T-helper 17 cell (primary cell): ENCODE measurements at regions not wholly inside any gene's neighbourhood (a gene's known extent, or its start where the extent isn't known, plus 50 kb on each side); places are given as distances from the start of the nearest gene placed in this dataset.
A peak's percentile ranks its signal among the peaks of the same experiment; 100 is the strongest.

Source experiments
- ATAC-seq: fragments of 150-1000 bp; cut with Tn5 transposase; 2 replicates; pipeline ENCODE4 v1.10.0; 2021; ENCODE audit warnings: mild to moderate bottlenecking, moderate library complexity
- DNase-seq, 3 donors: peaks; one replicate each; pipeline versions ENCODE4 v3.0.0 to v3.0.0-alpha.2; 2020 to 2021
- H3K9me3 ChIP-seq: one replicate; pipeline ENCODE4 v1.7.0; 2013; ENCODE audit warnings: low read length, mild to moderate bottlenecking; ENCODE audit not compliant: control insufficient read depth, poor library complexity, severe bottlenecking
- H3K27ac Mint-ChIP-seq: one replicate; pipeline ENCODE4 v1.8.0; 2022; ENCODE audit warnings: mild to moderate bottlenecking, moderate library complexity, mixed read lengths
- H3K27me3 Mint-ChIP-seq: one replicate; pipeline ENCODE4 v1.8.0; 2022; ENCODE audit warnings: mixed read lengths
- H3K36me3 Mint-ChIP-seq: one replicate; pipeline ENCODE4 v1.8.0; 2022; ENCODE audit warnings: low read depth, mixed read lengths
- H3K4me1 Mint-ChIP-seq: one replicate; pipeline ENCODE4 v1.8.0; 2022; ENCODE audit warnings: mild to moderate bottlenecking, mixed read lengths
- H3K4me3 Mint-ChIP-seq: one replicate; pipeline ENCODE4 v1.8.0; 2022; ENCODE audit warnings: mild to moderate bottlenecking, moderate library complexity, mixed read lengths

- Mint-ChIP-seq H3K36me3 (no peaks in the 10 kb centered on the region), H3K27me3 (no peaks in the 10 kb centered on the region), H3K27ac (no peak overlapping the region), H3K4me3 (no peak overlapping the region), H3K4me1 (peaks cover 7% of the 10 kb centered on the region)
- no peaks in the 10 kb centered on the region for H3K9me3 ChIP-seq
- ATAC-seq (no peak), DNase-seq (no peak)
Measured at GRCh38 chr1:234997896-234998741, 130.5 kb downstream of the TOMM20 start.

GRCh38 chr1:234997201-234997895, 131.3 kb downstream of the TOMM20 start:
- Mint-ChIP-seq H3K4me3 (no peak overlapping the region), H3K27me3 (no peaks in the 10 kb centered on the region), H3K4me1 (peaks cover 8% of the 10 kb centered on the region), H3K36me3 (no peaks in the 10 kb centered on the region), H3K27ac (no peak overlapping the region)
- DNase-seq, result no peak
- ATAC-seq, result no peak
- no peaks in the 10 kb centered on the region for H3K9me3 ChIP-seq

GRCh38 chr1:234996245-234996757, 132.3 kb downstream of the TOMM20 start:
- H3K36me3 Mint-ChIP-seq, result no peaks in the 10 kb centered on the region
- no peak overlapping the region for H3K4me3 Mint-ChIP-seq
- H3K27ac Mint-ChIP-seq, result no peak overlapping the region
- peaks cover 8% of the 10 kb centered on the region for H3K4me1 Mint-ChIP-seq
- H3K27me3 Mint-ChIP-seq, result no peaks in the 10 kb centered on the region
- no peak for DNase-seq
- H3K9me3 ChIP-seq, result no peaks in the 10 kb centered on the region
- no peak for ATAC-seq

- DNase-seq (no peak), ATAC-seq (no peak)
- no peaks in the 10 kb centered on the region for H3K9me3 ChIP-seq
- peak overlapping the region; percentile 37 for H3K27ac Mint-ChIP-seq
- no peaks in the 10 kb centered on the region for H3K36me3 Mint-ChIP-seq
- H3K4me1 Mint-ChIP-seq, result peaks cover 8% of the 10 kb centered on the region
- no peaks in the 10 kb centered on the region for H3K27me3 Mint-ChIP-seq
- no peak overlapping the region for H3K4me3 Mint-ChIP-seq
Measured at GRCh38 chr1:234994436-234995295, 134.0 kb downstream of the TOMM20 start.

GRCh38 chr1:234992065-234992464, 136.6 kb downstream of the TOMM20 start:
- no peak for DNase-seq
- H3K36me3 Mint-ChIP-seq, result no peaks in the 10 kb centered on the region
- H3K4me1 Mint-ChIP-seq, result peaks cover 17% of the 10 kb centered on the region
- H3K27ac Mint-ChIP-seq, result peak overlapping the region; percentile 19
- H3K4me3 Mint-ChIP-seq, result no peak overlapping the region
- no peak for ATAC-seq
- H3K27me3 Mint-ChIP-seq, result no peaks in the 10 kb centered on the region
- H3K9me3 ChIP-seq, result no peaks in the 10 kb centered on the region

- no peak for ATAC-seq
- no peak for DNase-seq
- H3K9me3 ChIP-seq, result no peaks in the 10 kb centered on the region
- Mint-ChIP-seq H3K4me1 (peaks cover 24% of the 10 kb centered on the region), H3K27me3 (no peaks in the 10 kb centered on the region), H3K36me3 (no peaks in the 10 kb centered on the region), H3K27ac (peak overlapping the region; percentile 19), H3K4me3 (no peak overlapping the region)
Measured at GRCh38 chr1:234990874-234991801, 137.5 kb downstream of the TOMM20 start.

GRCh38 chr1:234990328-234990675, 138.3 kb downstream of the TOMM20 start:
- no peaks in the 10 kb centered on the region for H3K36me3 Mint-ChIP-seq
- no peaks in the 10 kb centered on the region for H3K27me3 Mint-ChIP-seq
- peak overlapping the region; percentile 19 for H3K27ac Mint-ChIP-seq
- H3K4me3 Mint-ChIP-seq, result no peak overlapping the region
- peaks cover 24% of the 10 kb centered on the region for H3K4me1 Mint-ChIP-seq
- ATAC-seq (no peak), DNase-seq (no peak)
- no peaks in the 10 kb centered on the region for H3K9me3 ChIP-seq

- DNase-seq (no peak), ATAC-seq (no peak)
- Mint-ChIP-seq H3K4me3 (no peak overlapping the region), H3K36me3 (no peaks in the 10 kb centered on the region), H3K27me3 (no peaks in the 10 kb centered on the region), H3K27ac (peak overlapping the region; percentile 39), H3K4me1 (peaks cover 24% of the 10 kb centered on the region)
- no peaks in the 10 kb centered on the region for H3K9me3 ChIP-seq
Measured at GRCh38 chr1:234989479-234990327, 138.9 kb downstream of the TOMM20 start.

GRCh38 chr1:234989019-234989418, 139.6 kb downstream of the TOMM20 start:
- Mint-ChIP-seq H3K27ac (peak overlapping the region; percentile 39), H3K4me1 (peaks cover 26% of the 10 kb centered on the region), H3K4me3 (no peak overlapping the region), H3K27me3 (no peaks in the 10 kb centered on the region), H3K36me3 (no peaks in the 10 kb centered on the region)
- ATAC-seq (no peak), DNase-seq (no peak)
- H3K9me3 ChIP-seq, result no peaks in the 10 kb centered on the region

- H3K36me3 Mint-ChIP-seq, result no peaks in the 10 kb centered on the region
Measured at GRCh38 chr1:234988536-234988935, 140.1 kb downstream of the TOMM20 start.

GRCh38 chr1:234988155-234988517, 140.5 kb downstream of the TOMM20 start:
- no peaks in the 10 kb centered on the region for H3K9me3 ChIP-seq
- Mint-ChIP-seq H3K27me3 (no peaks in the 10 kb centered on the region), H3K36me3 (no peaks in the 10 kb centered on the region), H3K4me3 (no peak overlapping the region), H3K4me1 (peaks cover 25% of the 10 kb centered on the region), H3K27ac (peak overlapping the region; percentile 94)
- DNase-seq (no peak), ATAC-seq (no peak)

More at GRCh38 chr1:234988536-234988935, 140.1 kb downstream of the TOMM20 start:
- ATAC-seq (no peak), DNase-seq (no peak)
- peaks cover 26% of the 10 kb centered on the region for H3K4me1 Mint-ChIP-seq
- no peak overlapping the region for H3K4me3 Mint-ChIP-seq
- no peaks in the 10 kb centered on the region for H3K27me3 Mint-ChIP-seq
- H3K27ac Mint-ChIP-seq, result peak overlapping the region; percentile 94
- H3K9me3 ChIP-seq, result no peaks in the 10 kb centered on the region
